GM23338 (cell line): ENCODE measurements at regions not wholly inside any gene's neighbourhood (a gene's known extent, or its start where the extent isn't known, plus 50 kb on each side); places are given as distances from the start of the nearest gene placed in this dataset.

Experiments
- ATAC-seq: fragments of 200-7000 bp; cut with Tn5 transposase; 3 replicates; pipeline ENCODE4 v1.9.1; 2020
- DNase-seq: peaks from one replicate; pipeline ENCODE4 v3.0.0-alpha.2; 2015; ENCODE audit warnings: low spot score
- H2AFZ ChIP-seq: fragments of 200-600 bp; sonication (generic); 2 replicates; pipeline ENCODE4 v1.8.0; 2016; ENCODE audit warnings: antibody characterized with exemption, mild to moderate bottlenecking, moderate library complexity
- H3F3A ChIP-seq: fragments of 200-600 bp; sonication (generic); replicated peaks from 2 replicates; pipeline ENCODE4 v1.8.0; 2017; ENCODE audit warnings: antibody characterized with exemption, mixed run types, low read depth
- H3K27ac ChIP-seq: fragments of 200-600 bp; sonication (generic); 2 replicates; pipeline ENCODE4 v1.6.1; 2016; ENCODE audit warnings: low read depth
- H3K27me3 ChIP-seq: fragments of 200-600 bp; sonication (generic); 2 replicates; pipeline ENCODE4 v1.8.0; 2016; ENCODE audit warnings: mild to moderate bottlenecking, mixed run types, moderate library complexity; ENCODE audit not compliant: insufficient read depth
- H3K36me3 ChIP-seq: fragments of 200-600 bp; sonication (generic); 2 replicates; pipeline ENCODE4 v1.8.0; 2016; ENCODE audit warnings: mild to moderate bottlenecking; ENCODE audit not compliant: insufficient read depth
- H3K4me1 ChIP-seq: fragments of 200-600 bp; sonication (generic); 2 replicates; pipeline ENCODE4 v1.8.0; 2016; ENCODE audit warnings: mild to moderate bottlenecking, moderate library complexity; ENCODE audit not compliant: insufficient read depth
- H3K4me2 ChIP-seq: fragments of 200-600 bp; sonication (generic); 2 replicates; pipeline ENCODE4 v1.7.1; 2017; ENCODE audit warnings: mixed run types
- H3K4me3 ChIP-seq: fragments of 200-600 bp; sonication (generic); 2 replicates; pipeline ENCODE4 v1.6.1; 2016; ENCODE audit warnings: mixed run types
- H3K79me2 ChIP-seq: fragments of 200-600 bp; sonication (generic); replicated peaks from 2 replicates; pipeline ENCODE4 v1.8.0; 2017; ENCODE audit warnings: mild to moderate bottlenecking; ENCODE audit not compliant: insufficient read depth
- H3K9me2 ChIP-seq: fragments of 200-600 bp; sonication (generic); 2 replicates; pipeline ENCODE4 v1.8.0; 2017; ENCODE audit not compliant: insufficient read depth
- H4K20me1 ChIP-seq: fragments of 200-600 bp; sonication (generic); replicated peaks from 2 replicates; pipeline ENCODE4 v1.8.0; 2017; ENCODE audit warnings: mild to moderate bottlenecking; ENCODE audit not compliant: insufficient read depth
- H3K27ac Mint-ChIP-seq: 2 replicates; pipeline ENCODE4 v1.8.0; 2020; ENCODE audit warnings: inconsistent platforms, mild to moderate bottlenecking, moderate library complexity, mixed read lengths
- H3K27me3 Mint-ChIP-seq: 3 replicates; pipeline ENCODE4 v1.8.0; 2022; ENCODE audit warnings: low read depth, mild to moderate bottlenecking, moderate library complexity, mixed read lengths, inconsistent platforms; ENCODE audit not compliant: insufficient read depth, poor library complexity
- H3K36me3 Mint-ChIP-seq: 3 replicates; pipeline ENCODE4 v1.8.0; 2021; ENCODE audit warnings: low read depth, mild to moderate bottlenecking, inconsistent platforms, moderate library complexity, mixed read lengths
- H3K4me1 Mint-ChIP-seq: 3 replicates; pipeline ENCODE4 v1.8.0; 2020; ENCODE audit warnings: mild to moderate bottlenecking, inconsistent platforms, mixed read lengths
- H3K4me3 Mint-ChIP-seq: 3 replicates; pipeline ENCODE4 v1.8.0; 2021; ENCODE audit warnings: moderate library complexity, mild to moderate bottlenecking, inconsistent platforms, mixed read lengths
- H3K9me3 Mint-ChIP-seq: 3 replicates; pipeline ENCODE4 v1.8.0; 2020; ENCODE audit warnings: moderate library complexity, mild to moderate bottlenecking, inconsistent platforms, mixed read lengths
- CREB1 ChIP-seq: fragments of 250-450 bp; sonication (Bioruptor Pico); IDR thresholded peaks from 2 replicates; pipeline ENCODE4 v1.5.0; 2020; ENCODE audit warnings: low read depth, mild to moderate bottlenecking, moderate library complexity
- ETS1 ChIP-seq: IDR thresholded peaks from 2 replicates; pipeline ENCODE4 v1.6.1; 2016; ENCODE audit warnings: antibody characterized with exemption
- EZH2 ChIP-seq: fragments of 200-600 bp; sonication (generic); IDR thresholded peaks from one replicate; pipeline ENCODE4 v1.8.0; 2017; ENCODE audit warnings: antibody characterized with exemption, mild to moderate bottlenecking, low read depth; ENCODE audit not compliant: unreplicated experiment
- EZH2phosphoT487 ChIP-seq: fragments of 200-600 bp; sonication (generic); IDR thresholded peaks from one replicate; pipeline ENCODE4 v1.8.1; 2018; ENCODE audit warnings: antibody characterized with exemption; ENCODE audit not compliant: unreplicated experiment
- JUNB ChIP-seq: IDR thresholded peaks from one replicate; pipeline ENCODE4 v1.6.1; 2016; ENCODE audit warnings: antibody characterized with exemption; ENCODE audit not compliant: unreplicated experiment
- NANOG ChIP-seq: IDR thresholded peaks from 2 replicates; pipeline ENCODE4 v1.6.1; 2016; ENCODE audit warnings: antibody characterized with exemption, borderline replicate concordance
- STAT1 ChIP-seq: IDR thresholded peaks from one replicate; pipeline ENCODE4 v1.6.1; 2016; ENCODE audit warnings: antibody characterized with exemption; ENCODE audit not compliant: unreplicated experiment
- ZNF114 ChIP-seq: fragments of 250-450 bp; sonication (Bioruptor Pico); IDR thresholded peaks from 2 replicates; pipeline ENCODE4 v1.5.0; 2020; ENCODE audit warnings: mild to moderate bottlenecking, moderate library complexity
- TF ChIP-seq, protein P1 (sequence below), 2 experiments: fragments of 200-600 bp in 1 of 2; sonication (generic) in 1 of 2; conservative IDR thresholded peaks; 2 replicates each; pipeline versions ENCODE4 v1.5.1 to v1.6.1; 2016 to 2017; ENCODE audit warnings: antibody characterized with exemption in 2 of 2, low read depth in 2 of 2, mild to moderate bottlenecking in 2 of 2, moderate library complexity in 1 of 2
- TF ChIP-seq, protein P2 (sequence below): IDR thresholded peaks from one replicate; pipeline ENCODE4 v1.6.1; 2018; ENCODE audit warnings: antibody characterized with exemption; ENCODE audit not compliant: unreplicated experiment

GRCh38 chr10:76626386-76626785 is 1011.2 kb downstream of the KCNMA1 start:
- Histone ChIP-seq H3K79me2 (no peaks in the 10 kb centered on the region), H3K36me3 (no peaks in the 10 kb centered on the region), H3K27ac (no peak overlapping the region), H2AFZ (no peak overlapping the region), H4K20me1 (no peaks in the 10 kb centered on the region), H3F3A (no peaks in the 10 kb centered on the region), H3K27me3 (no peaks in the 10 kb centered on the region), H3K4me2 (no peak overlapping the region), H3K4me3 (no peak overlapping the region), H3K4me1 (no peaks in the 10 kb centered on the region), H3K9me2 (peaks cover 10% of the 10 kb centered on the region)
- no peaks in the 10 kb centered on the region for H3K36me3 Mint-ChIP-seq
- H3K4me3 Mint-ChIP-seq, result no peak overlapping the region
- TF ChIP-seq STAT1 (no peak), ETS1 (no peak)
- TF ChIP-seq, protein P1, sequence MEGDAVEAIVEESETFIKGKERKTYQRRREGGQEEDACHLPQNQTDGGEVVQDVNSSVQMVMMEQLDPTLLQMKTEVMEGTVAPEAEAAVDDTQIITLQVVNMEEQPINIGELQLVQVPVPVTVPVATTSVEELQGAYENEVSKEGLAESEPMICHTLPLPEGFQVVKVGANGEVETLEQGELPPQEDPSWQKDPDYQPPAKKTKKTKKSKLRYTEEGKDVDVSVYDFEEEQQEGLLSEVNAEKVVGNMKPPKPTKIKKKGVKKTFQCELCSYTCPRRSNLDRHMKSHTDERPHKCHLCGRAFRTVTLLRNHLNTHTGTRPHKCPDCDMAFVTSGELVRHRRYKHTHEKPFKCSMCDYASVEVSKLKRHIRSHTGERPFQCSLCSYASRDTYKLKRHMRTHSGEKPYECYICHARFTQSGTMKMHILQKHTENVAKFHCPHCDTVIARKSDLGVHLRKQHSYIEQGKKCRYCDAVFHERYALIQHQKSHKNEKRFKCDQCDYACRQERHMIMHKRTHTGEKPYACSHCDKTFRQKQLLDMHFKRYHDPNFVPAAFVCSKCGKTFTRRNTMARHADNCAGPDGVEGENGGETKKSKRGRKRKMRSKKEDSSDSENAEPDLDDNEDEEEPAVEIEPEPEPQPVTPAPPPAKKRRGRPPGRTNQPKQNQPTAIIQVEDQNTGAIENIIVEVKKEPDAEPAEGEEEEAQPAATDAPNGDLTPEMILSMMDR (conservative IDR thresholded peaks at IDR 0.05; ENCODE audit: low read depth in 2 of 2), result no peak
- peaks cover 3% of the 10 kb centered on the region; the same call in 2 of the 3 replicates for H3K4me1 Mint-ChIP-seq
- ATAC-seq (no peak), DNase-seq (no peak)
- no peak overlapping the region for H3K27ac Mint-ChIP-seq
- H3K9me3 Mint-ChIP-seq, result no peaks in the 10 kb centered on the region; the same call in 2 of the 3 replicates
- peaks cover 2% of the 10 kb centered on the region for H3K27me3 Mint-ChIP-seq

DNA sequence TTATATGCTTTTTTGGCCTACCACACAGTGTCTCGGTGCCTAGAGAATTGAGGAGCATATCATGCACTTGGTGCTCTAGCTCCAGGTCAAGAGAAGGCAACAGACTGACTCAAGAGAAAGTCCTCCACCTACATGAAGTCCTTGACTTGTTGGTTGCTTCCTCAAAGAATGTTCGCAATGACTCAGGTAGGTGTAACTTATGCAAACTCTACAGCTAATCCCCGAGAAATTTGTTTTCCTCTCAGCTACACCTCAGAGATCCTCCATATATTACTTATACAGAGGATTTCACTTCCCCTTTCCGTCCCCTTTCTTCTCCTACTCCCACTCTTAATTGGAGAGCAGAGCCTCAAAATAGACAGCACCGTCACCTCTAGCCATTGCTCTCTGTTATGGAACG is 1013.1 kb downstream of the KCNMA1 start:
- Histone ChIP-seq H3K79me2 (no peaks in the 10 kb centered on the region), H2AFZ (no peak overlapping the region), H3K27ac (no peak overlapping the region), H4K20me1 (no peaks in the 10 kb centered on the region), H3F3A (no peaks in the 10 kb centered on the region), H3K4me3 (no peak overlapping the region), H3K36me3 (no peaks in the 10 kb centered on the region), H3K4me2 (no peak overlapping the region), H3K27me3 (no peaks in the 10 kb centered on the region), H3K9me2 (peaks cover 10% of the 10 kb centered on the region), H3K4me1 (no peaks in the 10 kb centered on the region)
- Mint-ChIP-seq H3K9me3 (peaks cover 9% of the 10 kb centered on the region), H3K4me3 (no peak overlapping the region), H3K27ac (no peak overlapping the region), H3K27me3 (peaks cover 2% of the 10 kb centered on the region), H3K4me1 (peaks cover 3% of the 10 kb centered on the region; the same call in 2 of the 3 replicates), H3K36me3 (peaks cover 6% of the 10 kb centered on the region; the same call in 2 of the 3 replicates)
- ATAC-seq, result no peak
- DNase-seq, result no peak
- TF ChIP-seq ZNF114 (CRISPR knock-in tag), result no peak
- TF ChIP-seq ETS1, result no peak
- TF ChIP-seq, protein P1 (conservative IDR thresholded peaks at IDR 0.05; ENCODE audit: low read depth in 2 of 2), result no peak
- TF ChIP-seq EZH2phosphoT487, result no peak
- TF ChIP-seq, protein P2, sequence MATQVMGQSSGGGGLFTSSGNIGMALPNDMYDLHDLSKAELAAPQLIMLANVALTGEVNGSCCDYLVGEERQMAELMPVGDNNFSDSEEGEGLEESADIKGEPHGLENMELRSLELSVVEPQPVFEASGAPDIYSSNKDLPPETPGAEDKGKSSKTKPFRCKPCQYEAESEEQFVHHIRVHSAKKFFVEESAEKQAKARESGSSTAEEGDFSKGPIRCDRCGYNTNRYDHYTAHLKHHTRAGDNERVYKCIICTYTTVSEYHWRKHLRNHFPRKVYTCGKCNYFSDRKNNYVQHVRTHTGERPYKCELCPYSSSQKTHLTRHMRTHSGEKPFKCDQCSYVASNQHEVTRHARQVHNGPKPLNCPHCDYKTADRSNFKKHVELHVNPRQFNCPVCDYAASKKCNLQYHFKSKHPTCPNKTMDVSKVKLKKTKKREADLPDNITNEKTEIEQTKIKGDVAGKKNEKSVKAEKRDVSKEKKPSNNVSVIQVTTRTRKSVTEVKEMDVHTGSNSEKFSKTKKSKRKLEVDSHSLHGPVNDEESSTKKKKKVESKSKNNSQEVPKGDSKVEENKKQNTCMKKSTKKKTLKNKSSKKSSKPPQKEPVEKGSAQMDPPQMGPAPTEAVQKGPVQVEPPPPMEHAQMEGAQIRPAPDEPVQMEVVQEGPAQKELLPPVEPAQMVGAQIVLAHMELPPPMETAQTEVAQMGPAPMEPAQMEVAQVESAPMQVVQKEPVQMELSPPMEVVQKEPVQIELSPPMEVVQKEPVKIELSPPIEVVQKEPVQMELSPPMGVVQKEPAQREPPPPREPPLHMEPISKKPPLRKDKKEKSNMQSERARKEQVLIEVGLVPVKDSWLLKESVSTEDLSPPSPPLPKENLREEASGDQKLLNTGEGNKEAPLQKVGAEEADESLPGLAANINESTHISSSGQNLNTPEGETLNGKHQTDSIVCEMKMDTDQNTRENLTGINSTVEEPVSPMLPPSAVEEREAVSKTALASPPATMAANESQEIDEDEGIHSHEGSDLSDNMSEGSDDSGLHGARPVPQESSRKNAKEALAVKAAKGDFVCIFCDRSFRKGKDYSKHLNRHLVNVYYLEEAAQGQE, result no peak
- TF ChIP-seq STAT1, result no peak
- TF ChIP-seq EZH2, result no peak
- TF ChIP-seq CREB1 (CRISPR knock-in tag), result no peak
- TF ChIP-seq JUNB, result no peak
- no peak for TF ChIP-seq NANOG
